ENCODE measurements at regions not wholly inside any gene's neighbourhood (a gene's known extent, or its start where the extent isn't known, plus 50 kb on each side); places are given as distances from the start of the nearest gene placed in this dataset.

GRCh38 chrX:16466640-16467432 lies 183.1 kb upstream of the S100G start:
- Histone ChIP-seq H3K9me3 (ENCODE audit: control insufficient read depth, insufficient read depth, low read depth, low read length) (no peaks in the 10 kb centered on the region), H3K27ac (ENCODE audit: low read length) (no peak overlapping the region), H3K36me3 (ENCODE audit: control insufficient read depth, insufficient read depth, low read length) (no peaks in the 10 kb centered on the region), H3K27me3 (ENCODE audit: control insufficient read depth, insufficient read depth, low read length) (no peaks in the 10 kb centered on the region), H3K4me1 (ENCODE audit: control insufficient read depth, insufficient read depth, low read length) (no peaks in the 10 kb centered on the region), H3K4me3 (ENCODE audit: low read depth in 2 of 2, low read length in 2 of 2) (no peak overlapping the region)
- peak; percentile 72 for ATAC-seq
- TF ChIP-seq POLR2AphosphoS5 (IDR thresholded peaks at IDR 0.05; ENCODE audit: low read depth, low read length) (no peak), TCF7L2 (IDR thresholded peaks at IDR 0.05; ENCODE audit: low read depth, low read length) (no peak), SIN3A (IDR thresholded peaks at IDR 0.05; ENCODE audit: borderline replicate concordance, insufficient read depth, low read depth, low read length) (no peak)
- TF ChIP-seq, protein P1, sequence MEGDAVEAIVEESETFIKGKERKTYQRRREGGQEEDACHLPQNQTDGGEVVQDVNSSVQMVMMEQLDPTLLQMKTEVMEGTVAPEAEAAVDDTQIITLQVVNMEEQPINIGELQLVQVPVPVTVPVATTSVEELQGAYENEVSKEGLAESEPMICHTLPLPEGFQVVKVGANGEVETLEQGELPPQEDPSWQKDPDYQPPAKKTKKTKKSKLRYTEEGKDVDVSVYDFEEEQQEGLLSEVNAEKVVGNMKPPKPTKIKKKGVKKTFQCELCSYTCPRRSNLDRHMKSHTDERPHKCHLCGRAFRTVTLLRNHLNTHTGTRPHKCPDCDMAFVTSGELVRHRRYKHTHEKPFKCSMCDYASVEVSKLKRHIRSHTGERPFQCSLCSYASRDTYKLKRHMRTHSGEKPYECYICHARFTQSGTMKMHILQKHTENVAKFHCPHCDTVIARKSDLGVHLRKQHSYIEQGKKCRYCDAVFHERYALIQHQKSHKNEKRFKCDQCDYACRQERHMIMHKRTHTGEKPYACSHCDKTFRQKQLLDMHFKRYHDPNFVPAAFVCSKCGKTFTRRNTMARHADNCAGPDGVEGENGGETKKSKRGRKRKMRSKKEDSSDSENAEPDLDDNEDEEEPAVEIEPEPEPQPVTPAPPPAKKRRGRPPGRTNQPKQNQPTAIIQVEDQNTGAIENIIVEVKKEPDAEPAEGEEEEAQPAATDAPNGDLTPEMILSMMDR (IDR thresholded peaks at IDR 0.05) = no peak
- TF ChIP-seq, protein P2, sequence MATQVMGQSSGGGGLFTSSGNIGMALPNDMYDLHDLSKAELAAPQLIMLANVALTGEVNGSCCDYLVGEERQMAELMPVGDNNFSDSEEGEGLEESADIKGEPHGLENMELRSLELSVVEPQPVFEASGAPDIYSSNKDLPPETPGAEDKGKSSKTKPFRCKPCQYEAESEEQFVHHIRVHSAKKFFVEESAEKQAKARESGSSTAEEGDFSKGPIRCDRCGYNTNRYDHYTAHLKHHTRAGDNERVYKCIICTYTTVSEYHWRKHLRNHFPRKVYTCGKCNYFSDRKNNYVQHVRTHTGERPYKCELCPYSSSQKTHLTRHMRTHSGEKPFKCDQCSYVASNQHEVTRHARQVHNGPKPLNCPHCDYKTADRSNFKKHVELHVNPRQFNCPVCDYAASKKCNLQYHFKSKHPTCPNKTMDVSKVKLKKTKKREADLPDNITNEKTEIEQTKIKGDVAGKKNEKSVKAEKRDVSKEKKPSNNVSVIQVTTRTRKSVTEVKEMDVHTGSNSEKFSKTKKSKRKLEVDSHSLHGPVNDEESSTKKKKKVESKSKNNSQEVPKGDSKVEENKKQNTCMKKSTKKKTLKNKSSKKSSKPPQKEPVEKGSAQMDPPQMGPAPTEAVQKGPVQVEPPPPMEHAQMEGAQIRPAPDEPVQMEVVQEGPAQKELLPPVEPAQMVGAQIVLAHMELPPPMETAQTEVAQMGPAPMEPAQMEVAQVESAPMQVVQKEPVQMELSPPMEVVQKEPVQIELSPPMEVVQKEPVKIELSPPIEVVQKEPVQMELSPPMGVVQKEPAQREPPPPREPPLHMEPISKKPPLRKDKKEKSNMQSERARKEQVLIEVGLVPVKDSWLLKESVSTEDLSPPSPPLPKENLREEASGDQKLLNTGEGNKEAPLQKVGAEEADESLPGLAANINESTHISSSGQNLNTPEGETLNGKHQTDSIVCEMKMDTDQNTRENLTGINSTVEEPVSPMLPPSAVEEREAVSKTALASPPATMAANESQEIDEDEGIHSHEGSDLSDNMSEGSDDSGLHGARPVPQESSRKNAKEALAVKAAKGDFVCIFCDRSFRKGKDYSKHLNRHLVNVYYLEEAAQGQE (IDR thresholded peaks at IDR 0.05; ENCODE audit: insufficient read depth in 1 of 2, low read depth in 2 of 2, low read length in 1 of 2) = no peak
- BruUV-seq (replicated peaks) = no TSS peak
- intact Hi-C loops (cut with micrococcal nuclease; ENCODE audit: unreplicated experiment) = no loop called here
- no peak for DNase-seq (ENCODE audit: low read depth, low spot score)
- CTCF ChIA-PET = interaction anchor here (0.7 kb wide), 1 partner anchor 436 kb away, joined by 6 read pairs; no protein-coding TSS in a partner anchor
- in situ Hi-C loops (cut with HindIII; ENCODE audit: low pct_unique_long_range_greater_than_20kb, low sequenced_read_pairs) = no loop called here
- POLR2A ChIA-PET = no interaction called here

DNA sequence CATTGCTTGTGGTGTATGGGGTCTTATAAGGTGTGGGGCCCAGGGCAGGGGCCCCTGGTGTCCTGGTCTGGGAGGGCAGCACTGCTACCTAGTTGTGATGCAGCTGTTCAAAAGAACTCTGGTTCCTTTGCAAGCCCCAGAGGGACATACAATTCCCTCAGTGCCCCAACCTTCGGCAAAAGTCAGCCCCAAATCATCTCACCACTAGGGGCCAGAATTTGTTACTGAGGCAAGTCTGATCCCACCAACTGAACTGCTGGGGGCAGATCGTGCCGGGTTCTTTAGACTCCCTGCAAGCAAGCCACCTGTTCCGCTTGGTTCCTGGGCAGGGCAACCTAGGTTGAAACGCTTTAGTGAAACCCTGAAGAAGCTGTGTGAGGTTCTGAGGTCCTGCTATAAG lies 180.1 kb upstream of the S100G start:
- Histone ChIP-seq H3K4me1 (ENCODE audit: control insufficient read depth, insufficient read depth, low read length) (no peaks in the 10 kb centered on the region), H3K27me3 (ENCODE audit: control insufficient read depth, insufficient read depth, low read length) (no peaks in the 10 kb centered on the region), H3K27ac (ENCODE audit: low read length) (no peak overlapping the region), H3K4me3 (ENCODE audit: low read depth in 2 of 2, low read length in 2 of 2) (no peak overlapping the region), H3K9me3 (ENCODE audit: control insufficient read depth, insufficient read depth, low read depth, low read length) (no peaks in the 10 kb centered on the region), H3K36me3 (ENCODE audit: control insufficient read depth, insufficient read depth, low read length) (no peaks in the 10 kb centered on the region)
- TF ChIP-seq, protein P1 (IDR thresholded peaks at IDR 0.05) = 0 out of 2 replicates have a peak, but pooled peaks have one; percentile 10
- no peak for TF ChIP-seq TCF7L2 (IDR thresholded peaks at IDR 0.05; ENCODE audit: low read depth, low read length)
- DNase-seq (ENCODE audit: low read depth, low spot score) (no peak), ATAC-seq (no peak)
- POLR2A ChIA-PET = no interaction called here
- BruUV-seq (replicated peaks) = no TSS peak
- intact Hi-C loops (cut with micrococcal nuclease; ENCODE audit: unreplicated experiment) (no loop called here), in situ Hi-C loops (cut with HindIII; ENCODE audit: low pct_unique_long_range_greater_than_20kb, low sequenced_read_pairs) (no loop called here)
- CTCF ChIA-PET = no interaction called here
